ENCODE measurements at regions not wholly inside any gene's neighbourhood (a gene's known extent, or its start where the extent isn't known, plus 50 kb on each side); places are given as distances from the start of the nearest gene placed in this dataset.
"Not testable (repeated sequence)": the region's sequence is repeated elsewhere in the genome, so short reads cannot be mapped to it uniquely, and the experiment has no call there.

- TF ChIP-seq CTCF (IDR thresholded peaks at IDR 0.05); EZH2 (IDR thresholded peaks at IDR 0.05; ENCODE audit: borderline replicate concordance, insufficient read depth, low read depth, low read length, poor library complexity, severe bottlenecking): not testable (repeated sequence)
These were observed 232.2 kb downstream of the GOLGA6L6 start for GRCh38 chr15:20309395-20309794.
